ENCODE measurements at regions not wholly inside any gene's neighbourhood (a gene's known extent, or its start where the extent isn't known, plus 50 kb on each side); places are given as distances from the start of the nearest gene placed in this dataset.
"Not testable (repeated sequence)": the region's sequence is repeated elsewhere in the genome, so short reads cannot be mapped to it uniquely, and the experiment has no call there.

- no peak for DNase-seq (ENCODE audit: low read depth)
Observed at GRCh38 chr1:82158981-82159380, 358.2 kb downstream of the ADGRL2 start.

- DNase-seq (ENCODE audit: low read depth): no peak
Observed at GRCh38 chr1:82154219-82154970, 353.7 kb downstream of the ADGRL2 start.

- no peak for DNase-seq (ENCODE audit: low read depth)
Observed at GRCh38 chr1:82153752-82154151, 353.0 kb downstream of the ADGRL2 start.

GRCh38 chr1:82153272-82153629 is 352.5 kb downstream of the ADGRL2 start:
- DNase-seq (ENCODE audit: low read depth): no peak

- DNase-seq (ENCODE audit: low read depth): peak; percentile 10
Observed at GRCh38 chr1:82152356-82153271, 351.9 kb downstream of the ADGRL2 start.

GRCh38 chr1:82145656-82146055 is 344.9 kb downstream of the ADGRL2 start:
- DNase-seq (ENCODE audit: low read depth): no peak

- DNase-seq (ENCODE audit: low read depth): no peak
Observed at GRCh38 chr1:82143108-82143833, 342.5 kb downstream of the ADGRL2 start.

- no peak for DNase-seq (ENCODE audit: low read depth)
Observed at GRCh38 chr1:82141390-82141789, 340.7 kb downstream of the ADGRL2 start.

GRCh38 chr1:82139751-82140468 is 339.2 kb downstream of the ADGRL2 start:
- DNase-seq (ENCODE audit: low read depth): no peak

GRCh38 chr1:82136351-82136750 is 335.6 kb downstream of the ADGRL2 start:
- DNase-seq (ENCODE audit: low read depth): not testable (repeated sequence)

GRCh38 chr1:82125866-82126265 is 325.1 kb downstream of the ADGRL2 start:
- DNase-seq (ENCODE audit: low read depth): no peak

GRCh38 chr1:82125119-82125518 is 324.4 kb downstream of the ADGRL2 start:
- peak; percentile 3 for DNase-seq (ENCODE audit: low read depth)

- DNase-seq (ENCODE audit: low read depth): no peak
Observed at GRCh38 chr1:82121421-82121820, 320.7 kb downstream of the ADGRL2 start.

GRCh38 chr1:82116105-82116504 is 315.4 kb downstream of the ADGRL2 start:
- no peak for DNase-seq (ENCODE audit: low read depth)

- DNase-seq (ENCODE audit: low read depth): no peak
Observed at GRCh38 chr1:82114887-82115286, 314.2 kb downstream of the ADGRL2 start.

GRCh38 chr1:82110366-82111254 is 309.9 kb downstream of the ADGRL2 start:
- DNase-seq (ENCODE audit: low read depth): no peak

GRCh38 chr1:82108843-82109242 is 308.1 kb downstream of the ADGRL2 start:
- DNase-seq (ENCODE audit: low read depth): no peak

GRCh38 chr1:82106672-82107071 is 305.9 kb downstream of the ADGRL2 start:
- no peak for DNase-seq (ENCODE audit: low read depth)

- DNase-seq (ENCODE audit: low read depth): no peak
Observed at GRCh38 chr1:82099170-82099569, 298.4 kb downstream of the ADGRL2 start.

- DNase-seq (ENCODE audit: low read depth): no peak
Observed at GRCh38 chr1:82094136-82094535, 293.4 kb downstream of the ADGRL2 start.

- DNase-seq (ENCODE audit: low read depth): no peak
Observed at GRCh38 chr1:82091729-82092128, 291.0 kb downstream of the ADGRL2 start.
